ENCODE measurements at regions not wholly inside any gene's neighbourhood (a gene's known extent, or its start where the extent isn't known, plus 50 kb on each side); places are given as distances from the start of the nearest gene placed in this dataset.
"Not testable (repeated sequence)": the region's sequence is repeated elsewhere in the genome, so short reads cannot be mapped to it uniquely, and the experiment has no call there.

- Histone ChIP-seq H3K4me1 (peaks cover 4 to 16% (median 13%) of the 10 kb centered on the region in 4 donors), H3K9me3 (no peaks in the 10 kb centered on the region), H3K4me3 (no peak overlapping the region), H3K36me3 (no peaks in the 10 kb centered on the region), H3K27ac (replicated peaks in 1 of 4) (no peak overlapping the region), H3K27me3 (no peaks in the 10 kb centered on the region)
- intact Hi-C loops (cut with DNase I) = no loop called here
- 25% methylated on average over 7 of the region's 7 CpGs for WGBS
- no peak for TF ChIP-seq POLR2AphosphoS5 (IDR thresholded peaks at IDR 0.05)
- no peak for TF ChIP-seq POLR2A (IDR thresholded peaks at IDR 0.05; ENCODE audit: low read depth)
- no peak for TF ChIP-seq CTCF (IDR thresholded peaks at IDR 0.05)
- TF ChIP-seq EP300 (IDR thresholded peaks at IDR 0.05) = no peak
- DNase-seq (ENCODE audit: extremely low spot score) = no peak
Observed at GRCh38 chr5:158591301-158591863, 508.3 kb downstream of the EBF1 start.

GRCh38 chr5:158590746-158591300, 508.9 kb downstream of the EBF1 start:
- intact Hi-C loops (cut with DNase I) = no loop called here
- Histone ChIP-seq H3K36me3 (no peaks in the 10 kb centered on the region), H3K27me3 (no peaks in the 10 kb centered on the region), H3K4me3 (no peak overlapping the region), H3K9me3 (no peaks in the 10 kb centered on the region), H3K27ac (replicated peaks in 1 of 4) (no peak overlapping the region), H3K4me1 (peaks cover 4 to 16% (median 13%) of the 10 kb centered on the region in 4 donors)
- DNase-seq (ENCODE audit: extremely low spot score) = no peak
- no peak for TF ChIP-seq POLR2AphosphoS5 (IDR thresholded peaks at IDR 0.05)
- no peak for TF ChIP-seq EP300 (IDR thresholded peaks at IDR 0.05)
- no peak for TF ChIP-seq POLR2A (IDR thresholded peaks at IDR 0.05; ENCODE audit: low read depth)
- no peak for TF ChIP-seq CTCF (IDR thresholded peaks at IDR 0.05)
- WGBS = 71% methylated on average over 2 of the region's 2 CpGs

GRCh38 chr5:158589939-158590338, 509.8 kb downstream of the EBF1 start:
- H3K4me1 ChIP-seq = peaks cover 4 to 16% (median 13%) of the 10 kb centered on the region in 4 donors
- TF ChIP-seq CTCF (IDR thresholded peaks at IDR 0.05) = no peak
- no peak for TF ChIP-seq POLR2AphosphoS5 (IDR thresholded peaks at IDR 0.05)
- no peak for TF ChIP-seq EP300 (IDR thresholded peaks at IDR 0.05)
- no peak for TF ChIP-seq POLR2A (IDR thresholded peaks at IDR 0.05; ENCODE audit: low read depth)
- no peaks in the 10 kb centered on the region for H3K9me3 ChIP-seq
- 31% methylated on average over 3 of the region's 3 CpGs for WGBS
- H3K36me3 ChIP-seq = no peaks in the 10 kb centered on the region
- no peak overlapping the region for H3K4me3 ChIP-seq
- H3K27me3 ChIP-seq = no peaks in the 10 kb centered on the region
- DNase-seq (ENCODE audit: extremely low spot score) = no peak
- no peak overlapping the region for H3K27ac ChIP-seq (replicated peaks in 1 of 4)
- intact Hi-C loops (cut with DNase I) = no loop called here

- DNase-seq (ENCODE audit: extremely low spot score) = no peak
- WGBS = 74% methylated on average over 1 of the region's 1 CpG
- Histone ChIP-seq H3K4me3 (no peak overlapping the region), H3K27ac (replicated peaks in 1 of 4) (no peak overlapping the region), H3K36me3 (no peaks in the 10 kb centered on the region), H3K27me3 (no peaks in the 10 kb centered on the region), H3K4me1 (peaks cover 4 to 16% (median 13%) of the 10 kb centered on the region in 4 donors), H3K9me3 (no peaks in the 10 kb centered on the region)
- TF ChIP-seq EP300 (IDR thresholded peaks at IDR 0.05) (no peak), POLR2A (IDR thresholded peaks at IDR 0.05; ENCODE audit: low read depth) (no peak), CTCF (IDR thresholded peaks at IDR 0.05) (no peak), POLR2AphosphoS5 (IDR thresholded peaks at IDR 0.05) (no peak)
- intact Hi-C loops (cut with DNase I) = no loop called here
Observed at GRCh38 chr5:158588617-158589016, 511.1 kb downstream of the EBF1 start.

- no peak overlapping the region for H3K4me3 ChIP-seq
- DNase-seq (ENCODE audit: extremely low spot score) = no peak
- no peak overlapping the region for H3K27ac ChIP-seq (replicated peaks in 1 of 4)
- no peaks in the 10 kb centered on the region for H3K36me3 ChIP-seq
- intact Hi-C loops (cut with DNase I) = no loop called here
- no peaks in the 10 kb centered on the region for H3K9me3 ChIP-seq
- peaks cover under 1 to 7% (median 6%) of the 10 kb centered on the region in 4 donors for H3K4me1 ChIP-seq
- H3K27me3 ChIP-seq = no peaks in the 10 kb centered on the region
- TF ChIP-seq CTCF (IDR thresholded peaks at IDR 0.05) = no peak
- no peak for TF ChIP-seq POLR2A (IDR thresholded peaks at IDR 0.05; ENCODE audit: low read depth)
- TF ChIP-seq POLR2AphosphoS5 (IDR thresholded peaks at IDR 0.05) = no peak
- no peak for TF ChIP-seq EP300 (IDR thresholded peaks at IDR 0.05)
- 97% methylated on average over 2 of the region's 2 CpGs for WGBS
Observed at GRCh38 chr5:158586054-158586453, 513.7 kb downstream of the EBF1 start.

- H3K27ac ChIP-seq (replicated peaks in 1 of 4); H3K36me3 ChIP-seq; intact Hi-C loops (cut with DNase I); H3K4me3 ChIP-seq; H3K27me3 ChIP-seq; H3K4me1 ChIP-seq; DNase-seq (ENCODE audit: extremely low spot score): not testable (repeated sequence)
- H3K9me3 ChIP-seq = peaks cover 0 to 17% (median 4%) of the 10 kb centered on the region in 4 donors
- WGBS = no CpG with 5 or more reads among the region's 27 CpGs
Observed at GRCh38 chr5:158582669-158583068, 517.0 kb downstream of the EBF1 start.

Data from esophagus muscularis mucosa (tissue), 4 donors.